ENCODE measurements at regions not wholly inside any gene's neighbourhood (a gene's known extent, or its start where the extent isn't known, plus 50 kb on each side); places are given as distances from the start of the nearest gene placed in this dataset.

DNA sequence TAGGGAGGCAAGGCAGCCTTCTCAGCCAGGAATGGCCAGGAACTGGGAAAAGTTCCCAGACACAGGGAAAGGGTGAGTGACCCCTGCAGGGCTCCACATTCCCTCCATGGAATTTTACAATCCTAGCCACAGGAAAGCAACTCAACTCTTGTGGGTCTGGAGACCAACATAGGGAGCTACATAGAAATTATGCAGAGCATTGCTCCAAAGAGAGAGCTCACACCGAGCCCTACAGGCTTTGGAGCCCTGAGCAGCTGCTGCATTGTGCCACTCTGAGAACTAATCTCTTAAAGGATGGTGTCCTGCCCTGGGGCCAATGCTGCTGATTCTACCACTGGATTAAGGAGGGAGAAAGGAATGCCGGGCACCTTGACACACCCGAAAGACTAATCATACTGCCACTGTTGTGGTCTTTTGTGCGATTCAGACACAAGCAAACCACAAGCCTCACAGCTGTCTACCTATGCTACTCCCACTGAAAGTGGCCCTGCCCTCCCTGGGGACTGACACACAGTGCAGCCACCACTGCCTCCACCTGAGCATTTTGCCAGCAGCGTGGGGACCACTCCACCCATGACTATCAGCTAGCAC, 1089.8 kb upstream of the NUDT12 start:
- H3K27me3 Mint-ChIP-seq (ENCODE audit: low read depth, unreplicated experiment) = no peaks in the 10 kb centered on the region
- FAIRE-seq (no peak), DNase-seq (ENCODE audit: low read depth) (no peak)
- H4K20me1 ChIP-seq (ENCODE audit: insufficient read depth, low read length) = no peaks in the 10 kb centered on the region
- H3K4me2 ChIP-seq (ENCODE audit: low read length) = no peak overlapping the region
- H3K36me3 Mint-ChIP-seq (ENCODE audit: low read depth, unreplicated experiment) = no peaks in the 10 kb centered on the region
- no peaks in the 10 kb centered on the region for H3K79me2 ChIP-seq (ENCODE audit: insufficient read depth, low read length)
- H3K9me3 ChIP-seq (ENCODE audit: insufficient read depth, low read depth, low read length) = peaks cover 4% of the 10 kb centered on the region
- H3K4me3 ChIP-seq (ENCODE audit: insufficient read depth, low read depth, low read length) = no peak overlapping the region
- no peak for TF ChIP-seq EZH2 (IDR thresholded peaks at IDR 0.05; ENCODE audit: insufficient read depth, low read length)
- TF ChIP-seq, protein P1, sequence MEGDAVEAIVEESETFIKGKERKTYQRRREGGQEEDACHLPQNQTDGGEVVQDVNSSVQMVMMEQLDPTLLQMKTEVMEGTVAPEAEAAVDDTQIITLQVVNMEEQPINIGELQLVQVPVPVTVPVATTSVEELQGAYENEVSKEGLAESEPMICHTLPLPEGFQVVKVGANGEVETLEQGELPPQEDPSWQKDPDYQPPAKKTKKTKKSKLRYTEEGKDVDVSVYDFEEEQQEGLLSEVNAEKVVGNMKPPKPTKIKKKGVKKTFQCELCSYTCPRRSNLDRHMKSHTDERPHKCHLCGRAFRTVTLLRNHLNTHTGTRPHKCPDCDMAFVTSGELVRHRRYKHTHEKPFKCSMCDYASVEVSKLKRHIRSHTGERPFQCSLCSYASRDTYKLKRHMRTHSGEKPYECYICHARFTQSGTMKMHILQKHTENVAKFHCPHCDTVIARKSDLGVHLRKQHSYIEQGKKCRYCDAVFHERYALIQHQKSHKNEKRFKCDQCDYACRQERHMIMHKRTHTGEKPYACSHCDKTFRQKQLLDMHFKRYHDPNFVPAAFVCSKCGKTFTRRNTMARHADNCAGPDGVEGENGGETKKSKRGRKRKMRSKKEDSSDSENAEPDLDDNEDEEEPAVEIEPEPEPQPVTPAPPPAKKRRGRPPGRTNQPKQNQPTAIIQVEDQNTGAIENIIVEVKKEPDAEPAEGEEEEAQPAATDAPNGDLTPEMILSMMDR (IDR thresholded peaks at IDR 0.05; ENCODE audit: insufficient read depth, low read depth, low read length) = no peak
- H3K4me1 Mint-ChIP-seq (ENCODE audit: low read depth, unreplicated experiment) = no peaks in the 10 kb centered on the region
- no peaks in the 10 kb centered on the region for H3K9me3 Mint-ChIP-seq (ENCODE audit: unreplicated experiment)
- H2AFZ ChIP-seq (ENCODE audit: low read depth, low read length) = no peak overlapping the region
- H3K27ac Mint-ChIP-seq (ENCODE audit: unreplicated experiment) = no peak overlapping the region
- no peaks in the 10 kb centered on the region for H3K4me1 ChIP-seq (ENCODE audit: insufficient read depth, low read length)
- no peak overlapping the region for H3K27ac ChIP-seq (ENCODE audit: low read depth, low read length)
- H3K9ac ChIP-seq (ENCODE audit: low read length) = no peak overlapping the region
- H3K27me3 ChIP-seq (ENCODE audit: insufficient read depth, low read length) = no peaks in the 10 kb centered on the region
- no peak overlapping the region for H3K4me3 Mint-ChIP-seq (ENCODE audit: unreplicated experiment)
- H3K36me3 ChIP-seq (ENCODE audit: insufficient read depth, low read length) = no peaks in the 10 kb centered on the region

DNA sequence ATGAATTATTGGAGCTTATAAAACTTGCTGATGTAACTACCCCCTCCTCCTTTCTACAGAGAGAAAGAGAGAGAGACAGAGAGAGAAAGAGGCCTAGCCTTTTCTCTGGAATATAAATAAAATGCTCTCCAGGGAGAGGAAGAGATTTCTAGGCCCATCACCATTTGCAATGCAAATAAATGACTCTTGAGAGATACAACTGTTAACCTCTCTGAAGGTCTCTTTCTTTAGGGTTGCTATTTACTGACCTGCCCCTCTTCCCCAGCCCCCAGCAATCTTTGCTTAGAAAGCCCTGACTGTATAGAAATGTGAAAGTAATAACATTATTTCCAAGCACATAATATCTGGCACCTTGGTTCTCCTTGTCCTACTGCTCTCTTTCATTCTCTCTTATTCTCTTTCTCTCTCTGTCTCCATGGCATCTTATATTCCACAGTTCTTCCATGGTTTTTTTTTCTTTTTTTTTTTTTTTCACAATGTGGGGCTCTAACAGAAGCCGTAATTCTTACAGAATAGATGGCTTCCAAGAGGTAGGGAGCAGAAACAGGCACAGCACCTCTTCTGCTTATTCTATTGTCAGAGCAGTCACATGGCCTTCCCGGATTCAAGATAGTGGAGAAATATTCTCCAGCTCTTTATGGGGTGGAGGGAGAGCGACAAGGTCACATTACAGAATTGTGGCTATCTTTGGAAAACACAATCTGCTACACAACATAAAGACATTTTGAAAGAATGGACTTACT, 1087.9 kb upstream of the NUDT12 start:
- H3K4me3 Mint-ChIP-seq (ENCODE audit: unreplicated experiment) = no peak overlapping the region

More for the DNA sequence above, 1087.9 kb upstream of the NUDT12 start:
- Mint-ChIP-seq H3K9me3 (ENCODE audit: unreplicated experiment) (no peaks in the 10 kb centered on the region), H3K27ac (ENCODE audit: unreplicated experiment) (no peak overlapping the region), H3K27me3 (ENCODE audit: low read depth, unreplicated experiment) (no peaks in the 10 kb centered on the region), H3K4me1 (ENCODE audit: low read depth, unreplicated experiment) (no peaks in the 10 kb centered on the region), H3K36me3 (ENCODE audit: low read depth, unreplicated experiment) (no peaks in the 10 kb centered on the region)
- Histone ChIP-seq H3K4me2 (ENCODE audit: low read length) (no peak overlapping the region), H4K20me1 (ENCODE audit: insufficient read depth, low read length) (no peaks in the 10 kb centered on the region), H3K9ac (ENCODE audit: low read length) (no peak overlapping the region), H3K27ac (ENCODE audit: low read depth, low read length) (no peak overlapping the region), H2AFZ (ENCODE audit: low read depth, low read length) (no peak overlapping the region), H3K9me3 (ENCODE audit: insufficient read depth, low read depth, low read length) (peaks cover 4% of the 10 kb centered on the region), H3K27me3 (ENCODE audit: insufficient read depth, low read length) (no peaks in the 10 kb centered on the region), H3K79me2 (ENCODE audit: insufficient read depth, low read length) (no peaks in the 10 kb centered on the region), H3K4me1 (ENCODE audit: insufficient read depth, low read length) (no peaks in the 10 kb centered on the region), H3K4me3 (ENCODE audit: insufficient read depth, low read depth, low read length) (no peak overlapping the region), H3K36me3 (ENCODE audit: insufficient read depth, low read length) (no peaks in the 10 kb centered on the region)
- TF ChIP-seq EZH2 (IDR thresholded peaks at IDR 0.05; ENCODE audit: insufficient read depth, low read length) = no peak
- TF ChIP-seq, protein P1 (IDR thresholded peaks at IDR 0.05; ENCODE audit: insufficient read depth, low read depth, low read length) = no peak
- DNase-seq (ENCODE audit: low read depth) = no peak
- FAIRE-seq = no peak

Data from astrocyte (in vitro differentiated cells and primary cell).